Activated CD8-positive, alpha-beta memory T cell treated with anti-CD3 and anti-CD28 coated beads for 48 hours (primary cell): ENCODE measurements at regions not wholly inside any gene's neighbourhood (a gene's known extent, or its start where the extent isn't known, plus 50 kb on each side); places are given as distances from the start of the nearest gene placed in this dataset.

Experiments used
- DNase-seq, 3 experiments: peaks; one replicate each; pipeline ENCODE4 v3.0.0-alpha.2; 2020; ENCODE audit warnings: low read depth in 2 of 3, low spot score in 2 of 3

DNA sequence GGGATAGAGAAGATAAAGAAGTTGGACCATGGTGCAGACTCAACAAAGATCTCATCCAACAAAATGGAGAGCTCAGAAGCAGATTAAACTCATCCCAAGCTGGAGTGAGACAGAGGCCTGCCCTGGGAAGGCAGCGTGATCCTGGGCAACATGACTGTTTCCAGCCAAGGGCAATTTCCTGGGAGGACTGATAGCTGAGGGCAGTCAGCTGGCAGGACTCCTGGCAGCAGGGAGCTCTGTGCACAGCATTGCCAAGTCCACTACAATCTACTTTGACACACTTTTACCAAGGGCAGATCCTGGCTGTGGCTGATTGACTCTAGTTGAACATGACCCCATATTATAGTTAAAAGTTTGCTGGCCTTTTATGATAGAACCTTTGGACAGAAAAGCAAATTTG lies 357.3 kb upstream of the RASGEF1B start:
- DNase-seq = no peak

DNA sequence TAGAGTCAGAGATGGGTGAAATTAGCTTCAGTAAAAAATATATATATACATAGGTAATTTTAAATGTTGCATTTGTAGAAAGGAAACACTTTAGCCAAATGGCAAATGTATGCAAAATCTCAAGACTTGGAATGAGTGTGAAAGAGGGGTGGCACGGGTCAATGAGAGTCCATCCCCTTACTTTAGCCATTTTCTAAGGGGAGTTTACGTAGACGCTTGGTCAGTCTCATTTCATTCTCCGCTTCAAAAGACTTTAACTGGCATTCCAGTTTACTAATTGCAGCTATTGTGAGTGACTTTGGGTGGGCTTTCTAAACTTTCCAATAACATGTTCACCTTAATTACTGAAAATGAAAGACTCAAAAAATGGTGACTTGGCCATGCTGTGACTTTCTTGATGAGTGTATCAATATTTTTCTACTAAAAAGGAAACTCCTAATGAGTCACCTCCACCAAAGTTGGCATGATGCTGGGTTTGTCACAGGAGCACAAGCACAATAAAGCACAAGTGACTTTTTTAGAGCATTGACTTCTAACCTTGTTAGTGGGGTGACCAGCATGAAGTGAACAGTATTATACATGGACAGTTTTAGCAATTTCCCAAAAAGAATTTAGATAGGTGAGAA lies 356.0 kb upstream of the RASGEF1B start:
- no peak for DNase-seq

GRCh38 chr4:81826817-81827424 lies 355.2 kb upstream of the RASGEF1B start:
- no peak for DNase-seq

- no peak for DNase-seq
Measured at GRCh38 chr4:81826335-81826734, 354.6 kb upstream of the RASGEF1B start.

GRCh38 chr4:81818385-81818920 lies 346.7 kb upstream of the RASGEF1B start:
- DNase-seq = no peak

- DNase-seq = no peak
Measured at GRCh38 chr4:81816031-81816761, 344.5 kb upstream of the RASGEF1B start.

- no peak for DNase-seq
Measured at GRCh38 chr4:81814987-81815541, 343.4 kb upstream of the RASGEF1B start.

GRCh38 chr4:81811562-81812293 lies 340.0 kb upstream of the RASGEF1B start:
- DNase-seq = no peak

GRCh38 chr4:81808011-81808672 lies 336.4 kb upstream of the RASGEF1B start:
- no peak for DNase-seq

- no peak for DNase-seq
Measured at GRCh38 chr4:81807386-81807785, 335.7 kb upstream of the RASGEF1B start.

DNA sequence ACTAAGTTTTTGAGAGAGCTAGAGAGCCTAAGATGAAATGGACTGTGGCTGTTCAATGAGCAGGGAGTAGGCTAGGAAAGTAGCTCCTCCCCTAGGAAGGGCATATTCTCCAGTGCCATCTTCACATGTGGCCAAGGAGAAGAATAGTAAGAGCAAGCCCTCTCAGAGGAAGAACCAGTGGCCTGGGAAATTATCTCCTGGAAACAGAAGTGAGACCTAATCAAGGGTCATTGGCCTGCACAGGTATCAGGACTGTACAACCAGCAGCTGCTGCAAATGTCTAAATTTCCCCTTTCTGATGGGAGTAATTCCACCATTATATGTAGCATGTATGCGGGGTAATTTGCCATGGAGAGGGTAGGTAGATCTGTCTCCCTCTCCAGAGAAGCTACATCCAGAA lies 334.8 kb upstream of the RASGEF1B start:
- DNase-seq = no peak

GRCh38 chr4:81804849-81805248 lies 333.1 kb upstream of the RASGEF1B start:
- DNase-seq = no peak

GRCh38 chr4:81802285-81802846 lies 330.7 kb upstream of the RASGEF1B start:
- DNase-seq = no peak

GRCh38 chr4:81799371-81799770 lies 327.7 kb upstream of the RASGEF1B start:
- DNase-seq = no peak

GRCh38 chr4:81796790-81797528 lies 325.3 kb upstream of the RASGEF1B start:
- no peak for DNase-seq

DNA sequence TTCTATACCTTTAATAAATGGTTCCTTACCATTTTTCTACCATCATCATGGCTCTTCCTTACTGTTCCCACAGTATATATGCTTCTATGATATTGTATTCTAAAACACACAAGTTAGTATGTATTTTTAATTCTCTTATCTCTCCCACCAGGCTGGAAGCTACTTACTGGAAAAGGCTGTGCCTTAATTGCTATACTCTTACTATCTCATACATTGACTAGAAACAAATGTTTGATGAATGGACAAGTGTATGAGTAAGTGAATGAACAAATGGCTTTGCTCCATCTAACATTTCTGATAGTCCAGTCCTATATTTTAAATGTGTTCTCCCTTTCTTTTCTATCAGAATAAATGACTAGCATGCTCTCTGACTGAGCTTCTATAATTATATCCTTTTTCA lies 320.8 kb upstream of the RASGEF1B start:
- DNase-seq = no peak

GRCh38 chr4:81790477-81790876 lies 318.8 kb upstream of the RASGEF1B start:
- no peak for DNase-seq

GRCh38 chr4:81789741-81790399 lies 318.2 kb upstream of the RASGEF1B start:
- DNase-seq = no peak

- no peak for DNase-seq
Measured at GRCh38 chr4:81789158-81789557, 317.5 kb upstream of the RASGEF1B start.
